ENCODE measurements at regions not wholly inside any gene's neighbourhood (a gene's known extent, or its start where the extent isn't known, plus 50 kb on each side); places are given as distances from the start of the nearest gene placed in this dataset.

DNA sequence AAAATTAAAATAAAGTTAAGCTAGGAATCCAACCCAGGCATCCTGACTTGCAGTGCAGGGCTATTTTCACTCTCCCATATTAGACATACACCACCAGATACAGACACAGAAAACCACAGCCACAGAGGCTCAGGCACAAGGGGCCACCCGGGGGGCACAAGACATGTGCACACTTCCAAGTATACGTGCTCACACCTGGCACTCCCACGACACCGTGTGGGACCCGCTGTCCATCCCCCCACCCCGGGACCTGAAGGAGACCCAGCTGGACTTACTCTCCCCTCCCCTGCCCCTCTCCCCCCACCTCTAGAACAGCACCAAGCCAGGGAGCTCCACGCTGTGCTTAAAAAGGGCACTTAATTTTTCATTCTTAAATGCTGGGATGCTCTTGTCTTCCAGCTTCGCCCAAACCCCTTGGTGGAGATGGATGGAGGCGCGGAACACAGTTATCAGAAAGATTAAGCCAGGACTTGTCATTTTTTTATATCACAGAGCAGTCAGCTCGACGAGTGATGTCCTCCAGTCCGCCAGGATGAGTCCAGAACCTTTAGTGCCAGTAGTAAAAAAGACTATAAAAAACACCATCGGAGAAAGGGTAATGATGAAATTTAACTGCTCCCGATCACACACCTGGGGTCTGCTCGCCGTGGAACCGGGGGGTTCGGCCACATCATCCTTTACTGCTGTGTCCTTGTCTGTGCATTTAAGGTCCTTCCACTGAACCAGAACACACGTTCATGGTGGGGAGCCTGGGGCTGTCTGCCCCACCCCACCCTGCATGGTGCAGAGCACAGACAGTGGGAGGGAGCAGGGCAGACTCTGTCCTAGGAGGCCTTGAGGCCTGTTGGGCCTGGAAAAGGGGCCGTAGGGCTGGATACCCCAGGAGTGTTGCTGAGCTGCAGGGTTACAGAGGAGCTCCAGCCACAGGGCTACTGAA is 73.3 kb upstream of the LHX1 start:
- H3K9me3 ChIP-seq (ENCODE audit: insufficient read depth, low read depth, low read length) = no peaks in the 10 kb centered on the region
- no peak overlapping the region for H3K4me3 ChIP-seq (ENCODE audit: low read length)
- no peaks in the 10 kb centered on the region; the same call in 1 of the 2 replicates for H3K4me1 ChIP-seq (ENCODE audit: insufficient read depth, low read length)

DNA sequence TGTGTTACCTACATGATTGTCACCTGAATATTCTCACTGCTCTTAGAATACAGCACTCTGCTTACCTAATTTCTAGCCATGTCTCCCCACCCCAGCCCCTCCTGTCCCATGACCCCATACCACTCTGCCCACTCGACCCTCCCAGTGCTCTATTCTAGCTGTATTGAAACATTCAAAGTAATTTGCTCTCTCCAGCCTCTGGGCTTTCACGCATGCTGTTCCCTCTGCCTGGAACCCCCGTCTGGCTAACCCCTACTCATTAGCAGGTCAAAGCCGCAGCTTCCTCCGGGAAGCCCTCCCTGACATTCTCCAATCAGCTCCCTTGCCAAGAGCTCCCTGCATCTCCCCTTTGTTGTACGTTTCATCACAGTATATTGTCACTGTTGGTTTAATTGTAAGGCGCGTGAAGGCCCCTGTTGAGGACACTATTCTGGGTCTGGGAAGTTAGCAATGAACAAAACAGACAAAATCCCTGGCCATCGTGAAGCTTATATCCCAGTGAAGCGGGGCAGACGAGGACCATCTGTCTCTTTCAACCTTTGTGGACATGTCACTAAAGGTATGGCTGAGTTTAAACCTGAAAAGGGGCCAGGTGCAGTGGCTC is 72.3 kb upstream of the LHX1 start:
- Histone ChIP-seq H3K36me3 (ENCODE audit: insufficient read depth, low read depth, low read length) (no peaks in the 10 kb centered on the region), H3K4me1 (ENCODE audit: insufficient read depth, low read length) (no peaks in the 10 kb centered on the region; the same call in 1 of the 2 replicates), H3K9me3 (ENCODE audit: insufficient read depth, low read depth, low read length) (no peaks in the 10 kb centered on the region), H3K27me3 (ENCODE audit: insufficient read depth, low read length) (no peaks in the 10 kb centered on the region), H3K4me3 (ENCODE audit: low read length) (no peak overlapping the region), H3K9ac (ENCODE audit: low read depth, low read length) (no peak overlapping the region), H3K27ac (ENCODE audit: low read length) (no peak overlapping the region)

More for the DNA sequence above, 73.3 kb upstream of the LHX1 start:
- H3K27me3 ChIP-seq (ENCODE audit: insufficient read depth, low read length) = no peaks in the 10 kb centered on the region
- H3K9ac ChIP-seq (ENCODE audit: low read depth, low read length) = no peak overlapping the region
- H3K27ac ChIP-seq (ENCODE audit: low read length) = no peak overlapping the region
- H3K36me3 ChIP-seq (ENCODE audit: insufficient read depth, low read depth, low read length) = no peaks in the 10 kb centered on the region

- no peaks in the 10 kb centered on the region for H3K36me3 ChIP-seq (ENCODE audit: insufficient read depth, low read depth, low read length)
- H3K4me1 ChIP-seq (ENCODE audit: insufficient read depth, low read length) = peaks cover 6% of the 10 kb centered on the region; the same call in 1 of the 2 replicates
- no peak overlapping the region for H3K27ac ChIP-seq (ENCODE audit: low read length)
- no peaks in the 10 kb centered on the region for H3K27me3 ChIP-seq (ENCODE audit: insufficient read depth, low read length)
- no peak overlapping the region for H3K9ac ChIP-seq (ENCODE audit: low read depth, low read length)
- H3K9me3 ChIP-seq (ENCODE audit: insufficient read depth, low read depth, low read length) = no peaks in the 10 kb centered on the region
- no peak overlapping the region for H3K4me3 ChIP-seq (ENCODE audit: low read length)
These were observed 69.4 kb upstream of the LHX1 start for GRCh38 chr17:36867716-36868341.

DNA sequence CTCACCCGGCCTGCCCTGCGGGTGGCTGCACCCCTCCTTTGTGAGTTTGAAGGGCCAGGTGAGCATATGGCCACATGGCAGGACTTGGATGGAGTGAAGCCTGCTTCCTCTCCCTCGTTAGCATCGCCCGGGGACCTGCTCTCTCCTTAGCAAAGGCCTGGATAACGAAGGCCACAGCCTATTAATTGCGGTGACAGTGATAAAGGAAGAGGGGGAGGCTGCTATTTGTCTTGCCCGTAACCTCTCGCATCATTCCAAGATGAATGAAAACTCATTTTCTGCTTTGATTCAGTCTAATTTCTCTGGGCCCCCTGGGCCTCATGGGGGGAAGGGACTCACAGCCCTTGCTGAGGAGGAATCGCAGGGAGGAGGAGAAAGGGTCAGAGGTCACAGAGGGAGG is 68.5 kb upstream of the LHX1 start:
- H3K27ac ChIP-seq (ENCODE audit: low read length) = no peak overlapping the region

DNA sequence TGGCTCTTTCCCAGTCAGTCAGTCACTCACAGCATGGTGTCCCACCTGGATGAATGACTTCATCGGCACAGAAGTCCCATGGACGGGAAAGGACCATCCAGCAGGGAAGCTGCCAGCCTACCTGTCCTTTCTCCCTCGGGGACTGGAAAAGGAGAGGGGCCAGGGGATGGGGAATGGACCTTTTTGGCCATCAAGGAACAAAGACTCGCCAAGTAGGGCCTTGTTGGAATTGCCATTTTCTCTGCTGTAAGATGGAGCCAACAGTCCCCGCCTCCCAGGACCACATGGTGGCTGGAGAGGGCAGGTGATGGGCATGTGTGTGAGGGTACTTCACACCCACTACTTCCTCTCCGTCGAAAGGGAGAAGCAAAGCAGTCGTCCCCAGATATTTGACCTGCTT is 67.8 kb upstream of the LHX1 start:
- Histone ChIP-seq H3K4me3 (ENCODE audit: low read length) (no peak overlapping the region), H3K9me3 (ENCODE audit: insufficient read depth, low read depth, low read length) (no peaks in the 10 kb centered on the region), H3K9ac (ENCODE audit: low read depth, low read length) (no peak overlapping the region), H3K27ac (ENCODE audit: low read length) (no peak overlapping the region), H3K36me3 (ENCODE audit: insufficient read depth, low read depth, low read length) (no peaks in the 10 kb centered on the region), H3K4me1 (ENCODE audit: insufficient read depth, low read length) (peaks cover 6% of the 10 kb centered on the region; the same call in 1 of the 2 replicates), H3K27me3 (ENCODE audit: insufficient read depth, low read length) (no peaks in the 10 kb centered on the region)

More for the DNA sequence above, 68.5 kb upstream of the LHX1 start:
- Histone ChIP-seq H3K27me3 (ENCODE audit: insufficient read depth, low read length) (no peaks in the 10 kb centered on the region), H3K36me3 (ENCODE audit: insufficient read depth, low read depth, low read length) (no peaks in the 10 kb centered on the region), H3K4me1 (ENCODE audit: insufficient read depth, low read length) (peaks cover 6% of the 10 kb centered on the region; the same call in 1 of the 2 replicates), H3K9ac (ENCODE audit: low read depth, low read length) (no peak overlapping the region), H3K9me3 (ENCODE audit: insufficient read depth, low read depth, low read length) (no peaks in the 10 kb centered on the region), H3K4me3 (ENCODE audit: low read length) (no peak overlapping the region)

- no peak overlapping the region for H3K27ac ChIP-seq (ENCODE audit: low read length)
- H3K4me1 ChIP-seq (ENCODE audit: insufficient read depth, low read length) = peaks cover 6% of the 10 kb centered on the region; the same call in 1 of the 2 replicates
- H3K36me3 ChIP-seq (ENCODE audit: insufficient read depth, low read depth, low read length) = no peaks in the 10 kb centered on the region
- no peak overlapping the region for H3K9ac ChIP-seq (ENCODE audit: low read depth, low read length)
- no peaks in the 10 kb centered on the region for H3K27me3 ChIP-seq (ENCODE audit: insufficient read depth, low read length)
- H3K4me3 ChIP-seq (ENCODE audit: low read length) = no peak overlapping the region
- H3K9me3 ChIP-seq (ENCODE audit: insufficient read depth, low read depth, low read length) = no peaks in the 10 kb centered on the region
These were observed 67.2 kb upstream of the LHX1 start for GRCh38 chr17:36869856-36870719.

DNA sequence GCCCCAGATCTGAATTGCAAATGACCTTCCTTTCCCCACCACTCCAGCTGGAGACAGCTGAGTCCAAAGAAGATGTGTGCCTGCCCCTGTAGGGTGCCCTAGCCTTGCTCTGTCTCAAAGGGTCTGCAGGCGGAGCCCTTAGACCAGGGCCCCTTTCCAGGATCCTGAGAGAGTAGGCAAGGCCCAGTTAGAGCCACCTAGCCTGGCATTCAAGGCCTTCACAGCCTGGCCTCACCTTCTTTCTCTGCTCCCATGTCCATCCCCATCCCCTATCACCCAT is 66.6 kb upstream of the LHX1 start:
- Histone ChIP-seq H3K27me3 (ENCODE audit: insufficient read depth, low read length) (no peaks in the 10 kb centered on the region), H3K36me3 (ENCODE audit: insufficient read depth, low read depth, low read length) (no peaks in the 10 kb centered on the region), H3K4me1 (ENCODE audit: insufficient read depth, low read length) (peaks cover 7% of the 10 kb centered on the region; the same call in 1 of the 2 replicates), H3K27ac (ENCODE audit: low read length) (no peak overlapping the region), H3K4me3 (ENCODE audit: low read length) (no peak overlapping the region), H3K9ac (ENCODE audit: low read depth, low read length) (no peak overlapping the region), H3K9me3 (ENCODE audit: insufficient read depth, low read depth, low read length) (no peaks in the 10 kb centered on the region)

DNA sequence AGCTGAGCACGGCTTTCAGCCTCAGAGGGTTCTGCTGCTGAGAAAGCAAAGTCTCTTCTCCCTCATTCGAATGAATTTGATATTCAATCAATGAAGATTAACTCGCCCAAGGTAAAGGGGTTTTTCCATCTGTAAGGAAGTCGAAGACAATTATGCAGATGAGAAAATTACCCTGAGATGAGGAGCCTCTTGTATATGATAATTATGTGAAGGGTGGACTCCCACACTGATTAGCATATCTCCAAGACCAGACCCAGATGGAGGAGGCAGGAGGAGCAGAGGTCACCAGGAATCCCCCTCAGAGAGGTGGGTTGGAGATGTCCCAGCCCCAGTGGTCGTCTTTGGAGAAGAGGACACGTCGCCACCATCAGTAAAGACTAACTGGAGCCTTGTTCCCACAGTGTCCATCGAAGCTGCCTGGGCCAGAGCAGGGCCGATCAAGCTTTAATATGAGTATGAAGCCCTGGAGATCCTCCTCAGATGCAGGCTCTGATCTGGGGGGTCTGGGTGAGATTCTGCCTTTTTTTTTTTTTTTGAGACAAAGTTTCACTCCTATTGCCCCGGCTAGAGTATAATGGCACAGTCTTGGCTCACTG is 61.5 kb upstream of the LHX1 start:
- Histone ChIP-seq H3K27me3 (ENCODE audit: insufficient read depth, low read length) (no peaks in the 10 kb centered on the region), H3K9me3 (ENCODE audit: insufficient read depth, low read depth, low read length) (no peaks in the 10 kb centered on the region), H3K36me3 (ENCODE audit: insufficient read depth, low read depth, low read length) (no peaks in the 10 kb centered on the region)

DNA sequence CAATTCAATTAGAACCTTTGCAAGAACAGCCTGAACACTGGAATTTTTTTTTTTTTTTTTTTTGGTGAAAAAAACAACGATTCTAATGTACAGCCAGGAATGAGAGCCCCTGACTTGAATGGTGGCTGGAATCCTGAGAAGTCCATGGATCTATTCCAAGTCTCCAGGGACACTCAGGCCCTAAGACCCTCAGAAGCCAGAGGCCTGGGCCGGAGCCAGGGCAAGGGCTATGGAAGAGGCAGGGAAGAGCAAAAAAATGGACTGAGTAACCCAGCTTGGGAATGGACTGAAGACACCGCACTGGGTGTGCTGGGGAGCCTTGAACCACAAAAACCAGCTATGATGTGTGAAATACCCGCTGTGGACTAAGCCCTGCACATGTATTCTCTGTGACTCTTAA is 60.3 kb upstream of the LHX1 start:
- H3K27me3 ChIP-seq (ENCODE audit: insufficient read depth, low read length) = no peaks in the 10 kb centered on the region
- no peak overlapping the region for H3K9ac ChIP-seq (ENCODE audit: low read depth, low read length)
- H3K9me3 ChIP-seq (ENCODE audit: insufficient read depth, low read depth, low read length) = peaks cover 4% of the 10 kb centered on the region
- H3K4me1 ChIP-seq (ENCODE audit: insufficient read depth, low read length) = peaks cover 4% of the 10 kb centered on the region; the same call in 1 of the 2 replicates
- H3K36me3 ChIP-seq (ENCODE audit: insufficient read depth, low read depth, low read length) = no peaks in the 10 kb centered on the region
- H3K4me3 ChIP-seq (ENCODE audit: low read length) = no peak overlapping the region
- H3K27ac ChIP-seq (ENCODE audit: low read length) = no peak overlapping the region

More for the DNA sequence above, 61.5 kb upstream of the LHX1 start:
- no peak overlapping the region for H3K9ac ChIP-seq (ENCODE audit: low read depth, low read length)
- peaks cover 4% of the 10 kb centered on the region; the same call in 1 of the 2 replicates for H3K4me1 ChIP-seq (ENCODE audit: insufficient read depth, low read length)
- no peak overlapping the region for H3K27ac ChIP-seq (ENCODE audit: low read length)
- no peak overlapping the region for H3K4me3 ChIP-seq (ENCODE audit: low read length)

DNA sequence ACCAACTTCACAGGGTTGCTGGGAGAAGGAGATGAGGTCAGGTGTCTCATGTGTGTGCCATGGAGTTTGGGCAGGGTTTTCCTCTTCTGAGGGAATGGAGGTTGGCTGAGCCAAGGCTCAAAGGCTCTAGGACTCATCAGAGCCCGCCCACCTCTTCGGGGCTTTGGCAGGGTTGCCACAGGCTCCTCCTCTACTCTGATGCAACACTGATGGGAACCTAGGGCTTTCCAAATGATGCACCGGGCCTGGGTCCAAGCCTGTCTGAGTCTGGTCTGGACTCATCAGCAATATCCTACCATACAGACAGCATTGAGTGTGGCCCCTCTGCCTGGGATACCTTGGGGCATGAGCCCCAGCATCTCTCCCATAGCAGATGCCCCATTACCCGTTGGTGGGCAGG is 59.5 kb upstream of the LHX1 start:
- Histone ChIP-seq H3K27me3 (ENCODE audit: insufficient read depth, low read length) (no peaks in the 10 kb centered on the region), H3K4me1 (ENCODE audit: insufficient read depth, low read length) (peaks cover 4% of the 10 kb centered on the region; the same call in 1 of the 2 replicates), H3K9me3 (ENCODE audit: insufficient read depth, low read depth, low read length) (peaks cover 6% of the 10 kb centered on the region), H3K36me3 (ENCODE audit: insufficient read depth, low read depth, low read length) (no peaks in the 10 kb centered on the region), H3K4me3 (ENCODE audit: low read length) (no peak overlapping the region), H3K9ac (ENCODE audit: low read depth, low read length) (no peak overlapping the region), H3K27ac (ENCODE audit: low read length) (no peak overlapping the region)

- H3K27me3 ChIP-seq (ENCODE audit: insufficient read depth, low read length) = no peaks in the 10 kb centered on the region
- H3K4me3 ChIP-seq (ENCODE audit: low read length) = no peak overlapping the region
- peaks cover 4% of the 10 kb centered on the region; the same call in 1 of the 2 replicates for H3K4me1 ChIP-seq (ENCODE audit: insufficient read depth, low read length)
- no peak overlapping the region for H3K9ac ChIP-seq (ENCODE audit: low read depth, low read length)
- H3K9me3 ChIP-seq (ENCODE audit: insufficient read depth, low read depth, low read length) = peaks cover 6% of the 10 kb centered on the region
- no peak overlapping the region for H3K27ac ChIP-seq (ENCODE audit: low read length)
- no peaks in the 10 kb centered on the region for H3K36me3 ChIP-seq (ENCODE audit: insufficient read depth, low read depth, low read length)
These were observed 59.1 kb upstream of the LHX1 start for GRCh38 chr17:36878216-36878615.

Measured in iPS-20b (cell line).